ENCODE measurements at regions not wholly inside any gene's neighbourhood (a gene's known extent, or its start where the extent isn't known, plus 50 kb on each side); places are given as distances from the start of the nearest gene placed in this dataset.

- no peak for TF ChIP-seq CTCF (IDR thresholded peaks at IDR 0.05; ENCODE audit: low read depth, low read length)
- DNase-seq (ENCODE audit: low read depth in 2 of 2), result no peak
- no peak overlapping the region for H3K4me3 ChIP-seq (replicated peaks in 1 of 2; ENCODE audit: low read depth in 2 of 2, low read length in 2 of 2)
These were observed 793.0 kb downstream of the RAB28 start for GRCh38 chr4:12691168-12691567.

GRCh38 chr4:12689457-12689856 lies 794.7 kb downstream of the RAB28 start:
- DNase-seq (ENCODE audit: low read depth in 2 of 2), result peak in 1 of 2 donors; percentile 5
- no peak for TF ChIP-seq CTCF (IDR thresholded peaks at IDR 0.05; ENCODE audit: low read depth, low read length)
- no peak overlapping the region for H3K4me3 ChIP-seq (replicated peaks in 1 of 2; ENCODE audit: low read depth in 2 of 2, low read length in 2 of 2)

- peak; percentile 23 for TF ChIP-seq CTCF (IDR thresholded peaks at IDR 0.05; ENCODE audit: low read depth, low read length)
- DNase-seq (ENCODE audit: low read depth in 2 of 2), result peak; percentile 3 to 11
These were observed 804.9 kb downstream of the RAB28 start for GRCh38 chr4:12679217-12679616.

GRCh38 chr4:12674184-12674583 lies 810.0 kb downstream of the RAB28 start:
- H3K4me3 ChIP-seq (replicated peaks in 1 of 2; ENCODE audit: low read depth in 2 of 2, low read length in 2 of 2), result no peak overlapping the region
- TF ChIP-seq CTCF (IDR thresholded peaks at IDR 0.05; ENCODE audit: low read depth, low read length), result no peak
- DNase-seq (ENCODE audit: low read depth in 2 of 2), result no peak

More at GRCh38 chr4:12679217-12679616, 804.9 kb downstream of the RAB28 start:
- no peak overlapping the region for H3K4me3 ChIP-seq (replicated peaks in 1 of 2; ENCODE audit: low read depth in 2 of 2, low read length in 2 of 2)

GRCh38 chr4:12672303-12672702 lies 811.8 kb downstream of the RAB28 start:
- no peak overlapping the region for H3K4me3 ChIP-seq (replicated peaks in 1 of 2; ENCODE audit: low read depth in 2 of 2, low read length in 2 of 2)
- no peak for TF ChIP-seq CTCF (IDR thresholded peaks at IDR 0.05; ENCODE audit: low read depth, low read length)
- no peak for DNase-seq (ENCODE audit: low read depth in 2 of 2)

GRCh38 chr4:12658146-12658545 lies 826.0 kb downstream of the RAB28 start:
- no peak for TF ChIP-seq CTCF (IDR thresholded peaks at IDR 0.05; ENCODE audit: low read depth, low read length)
- no peak overlapping the region for H3K4me3 ChIP-seq (replicated peaks in 1 of 2; ENCODE audit: low read depth in 2 of 2, low read length in 2 of 2)
- no peak for DNase-seq (ENCODE audit: low read depth in 2 of 2)

GRCh38 chr4:12651876-12652275 lies 832.3 kb downstream of the RAB28 start:
- DNase-seq (ENCODE audit: low read depth in 2 of 2), result no peak
- TF ChIP-seq CTCF (IDR thresholded peaks at IDR 0.05; ENCODE audit: low read depth, low read length), result no peak
- H3K4me3 ChIP-seq (replicated peaks in 1 of 2; ENCODE audit: low read depth in 2 of 2, low read length in 2 of 2), result no peak overlapping the region

All from cardiac fibroblast (primary cell).